MCF 10A (cell line): ENCODE measurements at regions not wholly inside any gene's neighbourhood (a gene's known extent, or its start where the extent isn't known, plus 50 kb on each side); places are given as distances from the start of the nearest gene placed in this dataset.

Source experiments
- BruUV-seq: library from RNA; stranded (reverse); fragments of 400-500 nt; replicated peaks from 2 replicates; lab custom pipeline; 2021; lab: Mats Ljungman, UMichigan
- CTCF ChIA-PET: fragments of 300-600 bp; sonication (Branson Sonifier 250); formaldehyde crosslinking; extraction: SDS; loops from one replicate; lab custom pipeline; 2021; ENCODE audit warnings: antibody characterized with exemption, inconsistent platforms; lab: Yijun Ruan, JAX
- POLR2A ChIA-PET: fragments of 300-600, 350-650 bp; sonication (Branson Sonifier 250); formaldehyde crosslinking; extraction: SDS; loops from one replicate; lab custom pipeline; 2020; ENCODE audit warnings: antibody characterized with exemption, inconsistent platforms; lab: Yijun Ruan, JAX
- DNase-seq: peaks from one replicate; pipeline ENCODE4 v3.0.0-alpha.2; 2018; ENCODE audit not compliant: unreplicated experiment
- H3K27ac Mint-ChIP-seq: one replicate; pipeline ENCODE4 v1.8.0; 2022; ENCODE audit warnings: mild to moderate bottlenecking, low read depth, mixed read lengths; ENCODE audit not compliant: unreplicated experiment
- H3K27me3 Mint-ChIP-seq: one replicate; pipeline ENCODE4 v1.8.0; 2022; ENCODE audit warnings: mixed read lengths; ENCODE audit not compliant: insufficient read depth, unreplicated experiment
- H3K36me3 Mint-ChIP-seq: one replicate; pipeline ENCODE4 v1.8.0; 2022; ENCODE audit warnings: mild to moderate bottlenecking, moderate library complexity, mixed read lengths; ENCODE audit not compliant: insufficient read depth, unreplicated experiment
- H3K4me1 Mint-ChIP-seq: one replicate; pipeline ENCODE4 v1.8.0; 2022; ENCODE audit warnings: mixed read lengths; ENCODE audit not compliant: insufficient read depth, unreplicated experiment
- H3K4me3 Mint-ChIP-seq: one replicate; pipeline ENCODE4 v1.8.0; 2022; ENCODE audit warnings: mild to moderate bottlenecking, moderate library complexity, mixed read lengths; ENCODE audit not compliant: unreplicated experiment
- H3K9me3 Mint-ChIP-seq: one replicate; pipeline ENCODE4 v1.8.0; 2022; ENCODE audit warnings: mixed read lengths; ENCODE audit not compliant: unreplicated experiment
- intact Hi-C: fragments of 100-400 bp; cut with micrococcal nuclease; formaldehyde crosslinking; loops from 2 replicates; pipeline ENCODE4 v1.14.1; 2022
- TF ChIP-seq, protein P1 (sequence below): fragments of 200-600 bp; IDR thresholded peaks from one replicate; pipeline ENCODE4 v1.8.0; 2022; ENCODE audit warnings: antibody characterized with exemption, mild to moderate bottlenecking; ENCODE audit not compliant: unreplicated experiment

DNA sequence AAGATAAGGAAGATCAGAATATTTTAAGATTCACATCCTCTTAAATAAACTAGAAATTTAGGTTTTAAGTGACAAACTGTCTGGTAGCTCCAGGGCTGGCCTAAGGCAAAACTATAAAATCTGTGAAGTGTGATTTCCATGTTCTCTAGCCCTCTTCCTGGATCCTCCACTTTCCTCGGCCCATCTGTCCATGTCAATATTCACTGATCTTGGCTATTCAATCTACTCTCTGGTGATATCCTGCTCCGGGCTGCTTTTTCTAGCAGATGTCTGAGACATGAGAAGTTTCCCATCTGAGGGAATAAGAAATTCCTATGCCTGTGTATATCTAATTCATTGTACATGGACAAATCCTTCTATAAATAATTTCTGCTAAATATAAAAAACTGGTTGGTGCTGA lies 500.4 kb downstream of the GALC start:
- no peak for DNase-seq
- Mint-ChIP-seq H3K4me3 (no peak overlapping the region), H3K9me3 (no peaks in the 10 kb centered on the region), H3K27ac (no peak overlapping the region), H3K27me3 (no peaks in the 10 kb centered on the region), H3K4me1 (no peaks in the 10 kb centered on the region), H3K36me3 (no peaks in the 10 kb centered on the region)
- TF ChIP-seq, protein P1, sequence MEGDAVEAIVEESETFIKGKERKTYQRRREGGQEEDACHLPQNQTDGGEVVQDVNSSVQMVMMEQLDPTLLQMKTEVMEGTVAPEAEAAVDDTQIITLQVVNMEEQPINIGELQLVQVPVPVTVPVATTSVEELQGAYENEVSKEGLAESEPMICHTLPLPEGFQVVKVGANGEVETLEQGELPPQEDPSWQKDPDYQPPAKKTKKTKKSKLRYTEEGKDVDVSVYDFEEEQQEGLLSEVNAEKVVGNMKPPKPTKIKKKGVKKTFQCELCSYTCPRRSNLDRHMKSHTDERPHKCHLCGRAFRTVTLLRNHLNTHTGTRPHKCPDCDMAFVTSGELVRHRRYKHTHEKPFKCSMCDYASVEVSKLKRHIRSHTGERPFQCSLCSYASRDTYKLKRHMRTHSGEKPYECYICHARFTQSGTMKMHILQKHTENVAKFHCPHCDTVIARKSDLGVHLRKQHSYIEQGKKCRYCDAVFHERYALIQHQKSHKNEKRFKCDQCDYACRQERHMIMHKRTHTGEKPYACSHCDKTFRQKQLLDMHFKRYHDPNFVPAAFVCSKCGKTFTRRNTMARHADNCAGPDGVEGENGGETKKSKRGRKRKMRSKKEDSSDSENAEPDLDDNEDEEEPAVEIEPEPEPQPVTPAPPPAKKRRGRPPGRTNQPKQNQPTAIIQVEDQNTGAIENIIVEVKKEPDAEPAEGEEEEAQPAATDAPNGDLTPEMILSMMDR: no peak
- intact Hi-C loops: no loop called here
- BruUV-seq: no TSS peak
- ChIA-PET POLR2A (no interaction called here), CTCF (no interaction called here)

DNA sequence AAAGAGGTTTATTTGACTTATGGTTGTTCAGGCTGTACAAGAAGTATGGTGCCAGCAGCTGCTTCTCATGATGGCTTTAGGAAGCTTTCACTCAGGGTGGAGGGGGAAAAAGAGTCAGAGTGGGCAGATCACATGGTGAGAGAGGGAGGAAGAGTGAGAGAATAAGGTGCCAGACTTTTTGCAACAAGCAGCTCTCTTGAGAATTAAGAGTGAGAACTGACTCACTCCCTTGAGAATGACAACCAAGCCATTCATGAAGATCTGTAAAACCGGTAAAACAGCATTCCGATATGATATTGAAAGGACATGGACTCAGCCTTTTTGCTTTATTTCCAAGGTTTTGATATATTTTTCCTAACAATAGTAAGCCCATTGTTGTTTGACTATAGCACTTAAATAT lies 501.2 kb downstream of the GALC start:
- no peaks in the 10 kb centered on the region for H3K36me3 Mint-ChIP-seq
- no TSS peak for BruUV-seq
- intact Hi-C loops: no loop called here
- no peaks in the 10 kb centered on the region for H3K9me3 Mint-ChIP-seq
- no peak overlapping the region for H3K4me3 Mint-ChIP-seq
- CTCF ChIA-PET: no interaction called here
- no peak for DNase-seq
- no peaks in the 10 kb centered on the region for H3K4me1 Mint-ChIP-seq
- TF ChIP-seq, protein P1: no peak
- H3K27me3 Mint-ChIP-seq: no peaks in the 10 kb centered on the region
- POLR2A ChIA-PET: no interaction called here
- H3K27ac Mint-ChIP-seq: no peak overlapping the region

DNA sequence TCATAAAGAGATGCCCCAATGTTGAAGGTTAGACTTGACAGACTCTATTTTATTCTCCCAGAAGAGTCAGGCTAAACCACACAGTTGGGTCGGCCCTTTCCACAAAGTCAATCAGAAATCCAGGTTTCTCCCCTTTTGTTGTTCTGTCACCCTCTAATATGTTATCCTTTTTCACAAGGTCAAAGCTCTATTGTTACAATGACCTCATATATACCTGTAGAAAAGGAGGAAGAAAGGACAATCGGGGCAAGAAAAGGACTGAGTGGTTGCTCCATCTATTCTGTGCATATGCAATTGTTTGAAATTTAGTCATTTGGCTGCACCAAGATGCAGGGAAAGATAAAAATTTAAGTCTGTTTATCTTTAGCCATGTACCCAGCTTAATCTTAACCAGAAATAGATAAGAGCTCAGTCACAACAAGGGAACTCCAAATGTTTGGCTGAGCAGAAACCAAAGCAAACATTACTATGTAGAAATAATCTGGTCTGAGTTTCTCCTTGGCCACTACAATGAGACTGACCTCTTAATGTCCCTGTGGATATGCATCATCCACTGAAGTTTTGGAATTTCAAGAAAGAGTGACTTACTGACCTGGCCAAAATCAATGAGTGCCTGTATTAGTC lies 503.7 kb downstream of the GALC start:
- no peaks in the 10 kb centered on the region for H3K9me3 Mint-ChIP-seq
- no peaks in the 10 kb centered on the region for H3K36me3 Mint-ChIP-seq
- ChIA-PET CTCF (interaction anchor here (0.6 to 1.4 kb wide), 2 partner anchors 9 to 175 kb away, joined by 4 to 5 read pairs; no protein-coding TSS in a partner anchor), POLR2A (no interaction called here)
- H3K27ac Mint-ChIP-seq: no peak overlapping the region
- peaks cover 1% of the 10 kb centered on the region for H3K4me1 Mint-ChIP-seq
- intact Hi-C loops: no loop called here
- TF ChIP-seq, protein P1: no peak
- H3K4me3 Mint-ChIP-seq: no peak overlapping the region
- no TSS peak for BruUV-seq
- H3K27me3 Mint-ChIP-seq: no peaks in the 10 kb centered on the region
- DNase-seq: no peak

DNA sequence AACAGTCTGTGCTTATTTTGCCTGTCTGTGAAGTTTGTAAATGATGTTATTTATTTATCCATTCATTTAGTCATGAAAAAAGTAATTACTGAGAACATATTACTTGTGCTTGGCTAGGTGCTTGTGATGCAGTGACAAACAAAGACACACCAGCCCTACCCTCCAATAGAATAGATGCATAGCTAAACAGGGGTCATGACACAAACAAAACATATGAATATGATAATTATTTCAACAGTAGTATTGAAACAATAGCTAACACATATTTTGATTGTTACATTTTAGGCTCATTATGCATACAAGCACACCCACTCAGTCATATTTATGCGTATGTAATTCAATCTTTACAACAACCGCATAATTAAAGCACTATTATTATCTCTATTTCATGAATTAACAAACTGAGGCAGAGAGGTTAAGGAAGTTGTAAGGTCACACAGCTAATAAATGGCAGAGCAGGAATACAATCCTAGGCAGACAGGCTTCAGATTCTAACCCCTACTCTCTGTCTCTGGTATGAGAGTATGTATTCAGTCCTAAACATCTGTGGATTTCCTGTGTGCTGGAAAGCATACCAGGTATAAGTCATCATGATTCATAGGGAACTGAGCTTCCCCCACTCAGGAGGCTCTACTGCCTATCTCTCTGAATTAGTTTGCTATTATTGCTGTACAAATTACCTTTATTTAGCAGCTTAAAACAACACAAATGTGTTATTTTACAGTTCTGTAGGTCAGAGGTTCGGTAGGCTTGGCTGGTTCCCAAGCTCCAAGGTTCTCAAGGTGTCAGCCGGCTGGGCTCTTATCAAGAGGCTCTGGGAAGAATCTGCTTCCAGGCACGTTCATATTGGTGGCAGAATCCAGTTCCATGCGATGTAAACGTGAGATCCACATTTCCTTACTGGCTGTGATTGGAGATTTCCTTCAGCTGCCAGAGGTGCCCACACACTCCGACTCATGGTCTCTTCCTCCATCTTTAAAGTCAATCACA lies 509.4 kb downstream of the GALC start:
- no peaks in the 10 kb centered on the region for H3K36me3 Mint-ChIP-seq
- TF ChIP-seq, protein P1: no peak
- peaks cover 6% of the 10 kb centered on the region for H3K4me1 Mint-ChIP-seq
- peak; percentile 44 for DNase-seq
- H3K9me3 Mint-ChIP-seq: no peaks in the 10 kb centered on the region
- H3K27me3 Mint-ChIP-seq: no peaks in the 10 kb centered on the region
- CTCF ChIA-PET: interaction anchor here (1.1 kb wide), 1 partner anchor 15 kb away, joined by 4 read pairs; no protein-coding TSS in a partner anchor
- no peak overlapping the region for H3K27ac Mint-ChIP-seq
- POLR2A ChIA-PET: interaction anchor here (0.5 to 0.6 kb wide), 2 partner anchors 25 to 26 kb away, joined by 3 read pairs; no protein-coding TSS in a partner anchor
- BruUV-seq: no TSS peak
- no peak overlapping the region for H3K4me3 Mint-ChIP-seq
- intact Hi-C loops: no loop called here
